Activated CD8-positive, alpha-beta T cell treated with anti-CD3 and anti-CD28 coated beads, Interleukin-2, amount 10 ng/mL, durations not matched to agents 7 days and 5 days (primary cell): ENCODE measurements at regions not wholly inside any gene's neighbourhood (a gene's known extent, or its start where the extent isn't known, plus 50 kb on each side); places are given as distances from the start of the nearest gene placed in this dataset.
"Not testable (repeated sequence)": the region's sequence is repeated elsewhere in the genome, so short reads cannot be mapped to it uniquely, and the experiment has no call there.

Experiments
- ATAC-seq: fragments of 150-1000 bp; cut with Tn5 transposase; one replicate; pipeline ENCODE4 v1.10.0; 2021; ENCODE audit warnings: moderate library complexity
- CTCF ChIA-PET: fragments of 350-600 bp; sonication (Branson Sonifier 250); formaldehyde crosslinking; loops from one replicate; lab custom pipeline; 2021; ENCODE audit warnings: antibody characterized with exemption; lab: Charles Lee
- POLR2A ChIA-PET: fragments of 350-600 bp; sonication (Branson Sonifier 250); formaldehyde crosslinking; loops from one replicate; lab custom pipeline; 2021; ENCODE audit warnings: antibody characterized with exemption; lab: Charles Lee
- DNase-seq: peaks from one replicate; pipeline ENCODE4 v3.0.0-alpha.2; 2020
- H3K27ac Mint-ChIP-seq: one replicate; pipeline ENCODE4 v1.8.0; 2021; ENCODE audit warnings: mild to moderate bottlenecking, mixed read lengths
- H3K27me3 Mint-ChIP-seq: one replicate; pipeline ENCODE4 v1.8.0; 2021; ENCODE audit warnings: low read depth, mixed read lengths
- H3K36me3 Mint-ChIP-seq: one replicate; pipeline ENCODE4 v1.8.0; 2021; ENCODE audit warnings: low read depth, mixed read lengths
- H3K4me1 Mint-ChIP-seq: one replicate; pipeline ENCODE4 v1.8.0; 2021; ENCODE audit warnings: low read depth, mixed read lengths
- H3K4me3 Mint-ChIP-seq: one replicate; pipeline ENCODE4 v1.8.0; 2021; ENCODE audit warnings: mild to moderate bottlenecking, mixed read lengths
- H3K9me3 Mint-ChIP-seq: one replicate; pipeline ENCODE4 v1.8.0; 2022; ENCODE audit warnings: mixed read lengths; ENCODE audit not compliant: insufficient read depth

GRCh38 chr16:33824736-33825135 is 365.3 kb downstream of the TP53TG3F start:
- DNase-seq, POLR2A ChIA-PET, H3K4me3 Mint-ChIP-seq, H3K27me3 Mint-ChIP-seq, ATAC-seq, H3K36me3 Mint-ChIP-seq, CTCF ChIA-PET, H3K9me3 Mint-ChIP-seq, H3K27ac Mint-ChIP-seq, H3K4me1 Mint-ChIP-seq: not testable (repeated sequence)

DNA sequence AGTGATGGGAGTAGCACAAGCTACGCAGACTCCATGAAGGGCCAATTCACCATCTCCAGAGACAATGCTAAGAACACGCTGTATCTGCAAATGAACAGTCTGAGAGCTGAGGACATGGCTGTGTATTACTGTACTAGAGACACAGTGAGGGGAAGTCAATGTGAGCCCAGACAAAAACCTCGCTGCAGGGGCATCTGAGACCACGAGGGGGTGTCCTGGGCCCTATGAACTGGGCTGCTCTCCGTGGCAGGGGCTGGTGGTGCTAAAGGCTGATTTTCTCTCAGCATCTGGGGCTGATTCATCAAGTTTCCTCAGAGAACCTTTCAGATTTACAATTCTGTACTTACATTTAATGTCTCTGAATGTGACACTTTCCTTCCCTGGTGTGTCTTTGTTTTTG is 368.1 kb downstream of the TP53TG3F start:
- H3K4me1 Mint-ChIP-seq, H3K27me3 Mint-ChIP-seq, H3K4me3 Mint-ChIP-seq, H3K27ac Mint-ChIP-seq, CTCF ChIA-PET, ATAC-seq, H3K9me3 Mint-ChIP-seq, DNase-seq, POLR2A ChIA-PET, H3K36me3 Mint-ChIP-seq: not testable (repeated sequence)

- POLR2A ChIA-PET, H3K4me1 Mint-ChIP-seq, H3K4me3 Mint-ChIP-seq, CTCF ChIA-PET, H3K27me3 Mint-ChIP-seq, H3K9me3 Mint-ChIP-seq, DNase-seq, H3K27ac Mint-ChIP-seq, H3K36me3 Mint-ChIP-seq: not testable (repeated sequence)
- peak; percentile 63 for ATAC-seq
Observed at GRCh38 chr16:33839157-33839556, 379.7 kb downstream of the TP53TG3F start.

GRCh38 chr16:33844533-33844932 is 385.1 kb downstream of the TP53TG3F start:
- H3K4me3 Mint-ChIP-seq, ATAC-seq, POLR2A ChIA-PET, H3K27me3 Mint-ChIP-seq, H3K27ac Mint-ChIP-seq, H3K4me1 Mint-ChIP-seq, H3K36me3 Mint-ChIP-seq, CTCF ChIA-PET, H3K9me3 Mint-ChIP-seq: not testable (repeated sequence)
- DNase-seq = peak; percentile 23
